Loucy (cell line): ENCODE measurements at regions not wholly inside any gene's neighbourhood (a gene's known extent, or its start where the extent isn't known, plus 50 kb on each side); places are given as distances from the start of the nearest gene placed in this dataset.

Experiments used
- H2AFZ ChIP-seq: fragments of 200-600 bp; sonication (generic); 2 replicates; pipeline ENCODE4 v1.6.0; 2016; ENCODE audit warnings: antibody characterized with exemption, mild to moderate bottlenecking, low read length, moderate library complexity
- H3F3A ChIP-seq: fragments of 200-600 bp; 2 replicates; pipeline ENCODE4 v1.6.0; 2016; ENCODE audit warnings: antibody characterized with exemption, low read depth, mild to moderate bottlenecking
- H3K27me3 ChIP-seq: fragments of 200-600 bp; sonication (generic); 2 replicates; pipeline ENCODE4 v1.6.1; 2014; ENCODE audit warnings: low read length, mild to moderate bottlenecking; ENCODE audit not compliant: insufficient read depth, poor library complexity, severe bottlenecking
- H3K36me3 ChIP-seq: fragments of 200-600 bp; sonication (generic); 2 replicates; pipeline ENCODE4 v1.6.1; 2016; ENCODE audit warnings: low read length; ENCODE audit not compliant: insufficient read depth
- H3K4me1 ChIP-seq: fragments of 200-600 bp; sonication (generic); 2 replicates; pipeline ENCODE4 v1.5.1; 2014; ENCODE audit warnings: low read length, mild to moderate bottlenecking; ENCODE audit not compliant: insufficient read depth, poor library complexity, severe bottlenecking
- H3K4me2 ChIP-seq: fragments of 200-600 bp; sonication (generic); 2 replicates; pipeline ENCODE4 v1.6.0; 2014; ENCODE audit warnings: antibody characterized with exemption, low read length, low read depth, mild to moderate bottlenecking; ENCODE audit not compliant: poor library complexity, severe bottlenecking
- H3K4me3 ChIP-seq: fragments of 200-600 bp; sonication (generic); 2 replicates; pipeline ENCODE4 v1.5.1; 2014; ENCODE audit warnings: low read length, mild to moderate bottlenecking, mixed read lengths; ENCODE audit not compliant: poor library complexity, severe bottlenecking
- H3K79me2 ChIP-seq: fragments of 200-600 bp; sonication (generic); 2 replicates; pipeline ENCODE4 v1.6.1; 2014; ENCODE audit warnings: low read length; ENCODE audit not compliant: insufficient read depth
- H3K9ac ChIP-seq: fragments of 200-600 bp; sonication (generic); 2 replicates; pipeline ENCODE4 v1.6.0; 2014; ENCODE audit warnings: mild to moderate bottlenecking, low read depth, low read length, moderate library complexity; ENCODE audit not compliant: poor library complexity, severe bottlenecking
- H3K9me2 ChIP-seq: fragments of 200-600 bp; sonication (generic); replicated peaks from 2 replicates; pipeline ENCODE4 v1.6.1; 2016; ENCODE audit warnings: low read depth, low read length, mixed read lengths
- H3K9me3 ChIP-seq: fragments of 200-600 bp; sonication (generic); 2 replicates; pipeline ENCODE4 v1.6.1; 2014; ENCODE audit warnings: mild to moderate bottlenecking, antibody characterized with exemption, low read length, low read depth; ENCODE audit not compliant: insufficient read depth
- H4K20me1 ChIP-seq: fragments of 200-600 bp; sonication (generic); 2 replicates; pipeline ENCODE4 v1.6.0; 2014; ENCODE audit warnings: antibody characterized with exemption, low read length, mild to moderate bottlenecking; ENCODE audit not compliant: insufficient read depth, poor library complexity, severe bottlenecking
- CTCF ChIP-seq: fragments of 200-600 bp; sonication (generic); conservative IDR thresholded peaks from 2 replicates; pipeline ENCODE4 v1.5.1; 2014; ENCODE audit warnings: mild to moderate bottlenecking, antibody characterized with exemption, low read length
- EZH2phosphoT487 ChIP-seq: fragments of 200-600 bp; IDR thresholded peaks from 2 replicates; pipeline ENCODE4 v1.6.1; 2018; ENCODE audit warnings: antibody characterized with exemption, mild to moderate bottlenecking, moderate library complexity, borderline replicate concordance

DNA sequence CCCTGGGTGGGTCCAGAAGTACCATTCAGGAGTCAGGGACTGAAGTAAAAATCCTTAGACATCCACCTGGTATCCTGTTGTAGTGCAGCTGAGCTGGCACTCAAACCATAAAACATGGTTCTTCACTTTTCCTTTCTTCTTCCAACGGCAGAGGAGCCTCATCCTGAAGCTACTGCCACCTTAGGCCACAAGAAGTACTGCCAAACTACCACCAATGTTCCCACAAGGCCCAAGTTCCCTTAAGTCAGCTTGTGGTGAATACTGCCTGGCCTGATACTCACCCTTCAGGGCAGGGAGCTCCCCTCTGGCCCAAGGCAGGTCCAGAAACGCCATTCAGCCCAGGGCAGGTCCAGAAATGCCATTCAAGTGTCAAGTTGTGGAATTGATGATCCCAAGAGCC lies 1053.4 kb upstream of the CITED2 start:
- H3K4me2 ChIP-seq = no peak overlapping the region
- no peaks in the 10 kb centered on the region for H3K36me3 ChIP-seq
- no peaks in the 10 kb centered on the region for H4K20me1 ChIP-seq
- H3K9me2 ChIP-seq = no peaks in the 10 kb centered on the region
- H3K79me2 ChIP-seq = no peaks in the 10 kb centered on the region
- H3F3A ChIP-seq = no peaks in the 10 kb centered on the region
- H3K9me3 ChIP-seq = no peaks in the 10 kb centered on the region
- no peak overlapping the region for H2AFZ ChIP-seq
- H3K4me3 ChIP-seq = no peak overlapping the region
- H3K27me3 ChIP-seq = no peaks in the 10 kb centered on the region
- H3K4me1 ChIP-seq = no peaks in the 10 kb centered on the region
- H3K9ac ChIP-seq = no peak overlapping the region
- TF ChIP-seq CTCF = no peak
- TF ChIP-seq EZH2phosphoT487 = no peak

DNA sequence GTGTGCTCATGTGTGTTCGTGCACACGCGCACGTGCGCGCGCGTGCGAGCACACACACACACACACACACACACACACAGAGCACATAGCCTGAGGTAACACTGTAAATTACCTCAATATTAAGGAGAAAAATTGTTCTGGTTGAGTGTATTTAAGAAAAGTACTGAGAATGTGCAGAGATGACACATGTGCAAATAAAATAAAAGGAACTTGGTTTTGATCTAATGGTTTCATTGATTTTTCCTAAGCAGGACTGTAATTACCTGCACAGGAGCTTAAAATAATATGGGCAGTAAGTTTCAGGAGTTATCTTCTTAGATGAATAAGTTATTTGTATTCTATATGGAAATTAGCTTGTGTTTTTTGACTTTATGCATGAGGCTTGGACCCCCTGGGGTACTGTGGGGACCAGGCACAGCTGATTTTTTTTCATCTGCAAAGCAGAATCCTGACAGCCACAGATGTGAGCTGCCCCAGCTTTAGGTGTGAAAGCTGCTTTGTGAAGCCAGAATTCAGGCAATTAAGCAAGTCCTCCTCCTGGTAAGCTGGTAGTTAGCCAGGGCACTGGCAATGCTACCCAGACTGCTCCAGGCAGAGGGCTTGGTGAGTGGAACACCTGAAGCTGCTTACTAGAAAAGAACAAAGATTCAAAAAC lies 1040.6 kb upstream of the CITED2 start:
- Histone ChIP-seq H3K27me3 (no peaks in the 10 kb centered on the region), H3K9me2 (no peaks in the 10 kb centered on the region), H3K36me3 (no peaks in the 10 kb centered on the region), H3K4me2 (no peak overlapping the region), H3K4me1 (no peaks in the 10 kb centered on the region), H2AFZ (no peak overlapping the region), H3F3A (no peaks in the 10 kb centered on the region), H3K4me3 (no peak overlapping the region), H3K9ac (no peak overlapping the region), H4K20me1 (no peaks in the 10 kb centered on the region), H3K79me2 (no peaks in the 10 kb centered on the region), H3K9me3 (no peaks in the 10 kb centered on the region)
- TF ChIP-seq CTCF (no peak), EZH2phosphoT487 (no peak)

DNA sequence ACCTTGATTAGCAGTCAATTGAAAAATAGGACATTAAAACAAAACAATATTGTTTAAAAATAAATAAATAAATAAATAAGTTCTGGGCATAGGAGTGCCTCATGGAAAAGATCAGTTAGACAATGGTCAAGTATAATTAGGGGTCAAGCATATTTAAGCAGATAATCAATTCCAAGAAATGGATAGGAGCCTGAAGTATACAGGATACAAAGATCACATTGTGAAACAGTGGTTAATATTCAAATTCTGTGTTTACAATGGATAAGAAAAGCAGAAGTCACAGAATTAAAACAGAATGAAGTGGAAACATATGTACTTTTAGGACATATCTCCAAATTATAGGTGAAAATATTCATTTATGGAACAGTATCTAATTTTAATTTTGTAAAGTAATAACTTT lies 1028.6 kb upstream of the CITED2 start:
- TF ChIP-seq CTCF (no peak), EZH2phosphoT487 (no peak)
- Histone ChIP-seq H3K36me3 (no peaks in the 10 kb centered on the region), H3K9me2 (no peaks in the 10 kb centered on the region), H2AFZ (no peak overlapping the region), H4K20me1 (no peaks in the 10 kb centered on the region), H3K79me2 (no peaks in the 10 kb centered on the region), H3F3A (no peaks in the 10 kb centered on the region), H3K4me1 (no peaks in the 10 kb centered on the region), H3K4me3 (no peak overlapping the region), H3K9me3 (no peaks in the 10 kb centered on the region), H3K4me2 (no peak overlapping the region), H3K27me3 (no peaks in the 10 kb centered on the region), H3K9ac (no peak overlapping the region)
